ENCODE measurements at regions not wholly inside any gene's neighbourhood (a gene's known extent, or its start where the extent isn't known, plus 50 kb on each side); places are given as distances from the start of the nearest gene placed in this dataset.

DNA sequence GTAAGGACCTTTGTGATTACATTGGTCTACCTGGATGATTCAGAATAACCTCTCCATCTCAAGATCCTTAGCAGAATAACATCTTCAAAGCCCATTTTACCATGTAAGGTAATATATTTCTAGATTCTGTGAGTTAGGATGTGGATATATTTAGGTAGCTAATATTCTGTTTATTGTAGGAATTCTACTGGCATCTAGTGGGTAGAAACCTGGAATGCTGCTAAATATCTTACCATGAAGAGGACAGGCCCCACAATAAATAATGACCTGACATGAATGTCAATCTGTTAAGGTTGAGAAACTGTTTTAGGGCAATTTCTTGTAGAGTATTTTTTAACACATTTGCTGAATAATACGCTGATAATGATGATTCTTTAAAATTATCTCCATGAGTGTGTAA lies 426.8 kb downstream of the MAN2A1 start:
- no peak for DNase-seq (ENCODE audit: low spot score)

DNA sequence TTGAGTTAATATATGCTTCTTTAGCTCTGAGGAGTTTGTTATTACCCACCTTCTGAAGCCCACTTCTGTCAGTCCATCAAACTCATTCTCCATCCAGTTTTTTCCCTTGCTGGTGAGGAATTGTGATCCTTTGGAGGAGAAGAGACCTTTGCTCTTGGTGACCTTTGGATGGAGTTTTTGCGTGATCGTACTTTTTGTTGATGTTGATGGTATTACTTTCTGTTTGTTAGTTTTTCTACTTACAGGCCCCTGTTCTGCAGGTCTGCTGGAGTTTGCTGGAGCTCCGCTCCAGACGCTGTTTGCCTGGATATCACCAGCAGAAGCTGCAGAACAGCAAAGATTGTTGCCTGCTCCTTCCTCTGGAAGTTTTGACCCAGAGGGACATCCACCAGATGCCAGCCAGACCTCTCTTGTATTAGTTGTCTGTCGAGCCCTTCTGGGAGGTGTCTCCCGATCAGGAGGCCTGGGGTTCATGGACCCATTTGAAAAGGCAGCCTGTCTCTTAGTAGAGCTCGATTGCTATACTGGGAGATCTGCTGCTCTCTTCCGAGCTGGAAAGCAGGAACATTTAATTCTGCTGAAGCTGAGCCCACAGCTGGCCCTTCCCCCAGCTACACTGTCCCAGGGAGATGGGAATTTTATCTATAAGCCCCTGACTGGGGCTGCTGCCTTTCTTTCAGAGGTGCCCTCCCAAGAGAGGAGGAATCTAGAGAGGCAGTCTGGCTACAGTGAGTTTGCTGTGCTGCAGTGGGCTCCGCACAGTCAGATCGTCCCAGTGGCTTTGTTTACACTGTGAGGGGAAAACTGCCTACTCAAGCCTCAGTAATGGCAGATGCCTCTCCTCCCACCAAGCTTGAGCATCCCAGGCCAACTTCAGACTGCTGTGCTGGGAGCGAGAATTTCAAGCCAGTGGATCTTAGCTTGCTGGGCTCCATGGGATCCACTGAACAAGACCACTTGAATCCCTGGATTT lies 445.5 kb downstream of the MAN2A1 start:
- DNase-seq (ENCODE audit: low spot score), result no peak

DNA sequence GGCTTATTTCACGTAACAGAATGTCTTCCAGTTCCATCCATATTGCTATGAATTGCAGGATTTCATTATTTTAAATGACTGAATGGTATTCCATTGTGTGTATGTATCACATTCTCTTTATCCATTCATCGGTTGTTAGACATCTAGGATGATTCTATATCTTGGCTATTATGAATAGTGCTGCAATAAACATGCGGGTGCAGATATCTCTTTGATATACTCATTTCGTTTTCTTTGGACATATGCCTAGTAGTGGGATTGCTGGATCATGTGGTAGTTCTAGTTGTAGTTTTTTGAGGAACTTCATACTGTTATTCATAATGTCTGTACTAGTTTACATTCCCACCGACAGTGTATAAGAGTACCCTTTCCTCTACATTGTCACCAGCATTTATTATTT lies 460.5 kb downstream of the MAN2A1 start:
- DNase-seq (ENCODE audit: low spot score), result no peak

DNA sequence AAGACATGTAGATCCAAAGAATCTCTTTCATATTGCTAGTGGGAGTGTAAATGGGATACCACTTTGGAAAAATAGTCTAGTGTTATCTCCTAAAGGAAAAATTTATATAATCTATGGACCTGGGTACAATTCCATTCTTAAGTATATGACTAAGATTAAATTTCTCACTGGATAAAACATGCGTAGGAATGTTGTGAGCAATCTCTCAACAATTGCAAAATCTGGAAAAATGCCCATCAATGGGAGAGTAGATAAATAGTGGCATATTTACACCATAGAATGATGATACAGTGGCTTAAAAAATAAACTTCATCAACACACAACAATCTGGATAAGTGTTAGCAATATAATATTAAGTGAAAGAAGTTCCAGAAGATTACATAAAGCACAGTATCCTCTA lies 469.5 kb downstream of the MAN2A1 start:
- DNase-seq (ENCODE audit: low spot score), result no peak

DNA sequence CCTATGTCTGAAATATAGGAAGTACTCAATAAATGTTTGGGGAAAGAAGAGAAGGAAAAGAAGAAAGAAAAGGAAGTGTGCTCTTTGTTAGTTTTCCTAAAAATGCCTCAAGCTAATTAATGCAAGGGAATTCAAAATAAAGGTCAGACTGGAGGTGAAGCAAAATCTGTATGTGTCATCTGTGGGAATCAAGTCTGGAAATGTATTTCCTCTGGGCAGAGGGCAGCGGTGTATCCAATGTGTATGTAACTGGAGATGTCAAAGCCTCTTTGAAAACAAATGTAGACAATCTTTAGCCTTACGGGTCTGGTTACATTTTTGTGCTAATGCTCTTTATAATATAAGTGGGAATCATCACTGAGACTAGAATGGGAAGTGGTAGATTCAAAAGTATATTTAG lies 471.4 kb downstream of the MAN2A1 start:
- no peak for DNase-seq (ENCODE audit: low spot score)

DNA sequence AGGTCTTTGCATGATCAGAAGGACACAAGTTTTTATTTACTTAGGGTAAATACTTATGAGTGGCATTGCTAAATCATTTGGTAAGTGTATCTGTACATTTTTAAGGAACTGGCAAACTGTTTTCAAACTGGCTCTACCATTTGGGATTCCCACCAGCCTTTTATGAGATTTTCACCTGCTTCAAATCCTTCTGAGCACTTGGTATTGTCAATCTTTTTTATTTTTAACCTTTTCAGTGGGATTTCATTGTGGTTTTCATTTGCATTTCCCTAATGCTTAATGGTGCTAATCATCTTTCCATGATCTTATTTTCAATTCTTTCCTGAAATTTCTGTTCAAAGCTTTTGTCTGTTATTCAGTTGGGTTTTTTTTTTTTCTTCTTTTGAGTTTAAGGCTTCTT lies 475.6 kb downstream of the MAN2A1 start:
- no peak for DNase-seq (ENCODE audit: low spot score)

DNA sequence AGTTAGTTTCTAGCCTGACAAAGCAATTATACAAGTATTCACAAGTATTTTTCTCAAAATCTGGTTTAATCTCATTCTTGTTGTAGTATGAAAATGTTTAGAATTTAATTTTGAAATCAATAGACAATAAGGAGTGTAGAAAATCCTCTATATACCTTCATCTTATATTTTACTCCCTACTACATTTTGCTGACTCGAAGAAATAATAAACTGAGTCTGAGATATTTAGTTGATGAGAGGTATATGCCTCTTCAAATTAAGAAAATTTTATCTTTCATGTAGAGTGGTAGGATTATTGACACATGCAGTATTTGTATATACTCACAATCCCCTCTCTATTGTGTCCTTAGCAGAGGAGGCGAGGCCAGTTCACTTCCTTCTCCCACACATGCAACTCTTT lies 477.7 kb downstream of the MAN2A1 start:
- DNase-seq (ENCODE audit: low spot score), result no peak

DNA sequence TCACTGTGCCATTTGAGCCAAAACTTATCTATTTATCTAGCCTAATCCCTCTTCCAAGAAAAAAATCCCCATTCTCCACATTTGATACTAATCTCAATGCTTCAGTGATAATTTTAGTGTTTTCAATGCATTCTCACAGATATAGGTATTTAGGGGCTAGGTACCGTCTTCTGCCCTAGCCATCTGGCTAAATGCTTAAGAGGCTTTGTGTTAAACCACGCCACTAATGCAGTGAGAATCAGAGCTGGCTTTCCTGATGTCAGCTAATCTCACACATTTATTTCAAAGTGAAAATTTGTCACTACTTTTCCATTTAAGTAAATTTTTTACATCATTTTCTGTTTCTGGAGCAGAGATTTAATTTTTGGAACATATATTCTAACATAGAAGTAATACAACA lies 479.7 kb downstream of the MAN2A1 start:
- no peak for DNase-seq (ENCODE audit: low spot score)

DNA sequence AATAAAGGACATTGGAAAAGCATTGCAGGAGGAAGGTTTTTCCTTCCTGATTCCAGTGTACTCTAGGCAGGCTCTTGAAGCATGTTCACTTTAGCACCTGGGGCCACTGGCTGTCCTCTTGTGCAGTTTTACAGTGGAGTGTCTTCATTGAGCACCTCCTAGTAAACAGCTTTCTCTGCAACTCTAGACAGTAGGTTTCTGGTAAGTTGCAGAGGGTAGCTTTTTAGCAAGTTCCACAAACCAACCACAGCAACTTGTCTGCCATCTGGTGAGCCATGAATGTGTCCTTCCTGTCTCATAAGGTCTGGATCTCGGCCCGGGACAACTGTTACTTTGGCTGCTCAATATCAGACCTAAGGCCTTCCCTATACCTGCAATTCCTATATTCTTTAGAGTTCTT lies 488.0 kb downstream of the MAN2A1 start:
- DNase-seq (ENCODE audit: low spot score), result no peak

DNA sequence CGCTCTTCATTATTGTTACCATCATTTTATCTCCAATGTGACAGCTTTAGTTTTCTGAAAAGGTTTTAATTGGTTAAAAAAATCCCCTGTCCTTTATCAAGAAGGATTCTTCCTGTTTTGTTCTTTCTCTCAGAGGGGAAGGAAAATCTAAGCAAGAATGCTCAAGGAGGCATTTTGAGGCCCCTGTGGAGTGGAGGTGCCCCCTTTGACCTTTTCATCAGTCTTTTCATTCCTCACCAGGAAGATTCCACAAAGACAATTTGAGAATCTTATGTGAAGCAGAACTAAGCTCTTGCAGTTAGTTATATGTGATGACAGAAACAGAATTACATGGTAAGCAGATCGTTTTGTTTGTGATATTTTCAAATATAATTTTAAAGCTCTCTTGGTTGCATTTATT lies 489.6 kb downstream of the MAN2A1 start:
- DNase-seq (ENCODE audit: low spot score), result no peak

DNA sequence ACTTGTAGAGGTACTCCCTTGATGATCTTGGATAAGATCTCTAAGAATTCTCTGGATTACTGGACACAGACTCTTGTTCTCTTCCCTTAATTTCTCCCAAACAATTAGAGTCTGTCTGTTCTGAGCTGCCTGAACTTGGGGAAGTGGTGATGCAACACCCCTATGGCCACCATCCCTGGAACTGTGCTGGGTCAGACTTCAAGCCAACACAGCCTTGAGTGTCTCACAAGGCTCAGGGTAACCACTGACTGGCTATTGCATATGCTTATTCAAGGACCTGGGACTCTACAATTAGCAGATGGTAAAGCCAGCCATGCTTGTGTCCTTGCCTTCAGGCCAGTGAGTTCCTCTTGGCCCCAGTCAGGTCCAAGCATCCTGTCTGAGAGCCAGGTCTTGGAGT lies 504.5 kb downstream of the MAN2A1 start:
- DNase-seq (ENCODE audit: low spot score), result no peak

DNA sequence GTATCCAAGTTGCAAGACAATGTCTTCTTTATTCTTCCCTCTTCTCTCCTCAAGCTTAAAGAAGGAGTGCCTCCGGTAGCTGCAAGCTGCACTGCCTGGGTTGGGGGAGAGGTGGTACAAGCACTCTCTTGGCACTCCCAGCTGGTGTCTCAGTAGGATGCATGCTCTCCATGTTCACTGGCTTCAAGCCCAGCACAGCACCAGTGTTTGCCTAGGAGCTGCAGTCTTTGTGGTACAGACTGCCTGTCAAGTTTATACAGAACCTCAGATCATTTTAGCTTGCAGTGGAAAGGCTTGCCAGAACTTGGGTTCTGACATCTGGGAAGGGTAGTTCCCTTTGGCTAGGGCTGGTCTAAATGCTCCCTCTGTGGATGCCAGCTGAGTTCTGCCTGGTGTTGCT lies 505.6 kb downstream of the MAN2A1 start:
- no peak for DNase-seq (ENCODE audit: low spot score)

DNA sequence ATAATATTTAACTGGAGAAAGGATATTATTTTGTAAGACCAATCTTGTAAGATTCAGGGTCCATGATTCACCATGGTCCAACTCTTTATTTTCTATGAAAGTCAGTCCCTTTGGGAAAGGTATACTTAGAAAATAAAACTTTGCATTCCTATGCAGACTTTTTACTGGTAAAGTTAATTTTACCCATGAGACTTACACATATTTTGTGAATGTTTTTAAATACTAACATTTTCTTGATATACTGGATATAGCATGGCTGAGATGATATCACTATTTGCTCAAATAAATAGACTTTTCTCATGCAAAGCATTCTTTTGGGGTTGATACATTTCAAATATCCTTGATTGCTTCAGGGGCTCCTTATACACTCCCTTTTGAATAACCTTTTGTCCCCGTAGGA lies 512.1 kb downstream of the MAN2A1 start:
- no peak for DNase-seq (ENCODE audit: low spot score)

DNA sequence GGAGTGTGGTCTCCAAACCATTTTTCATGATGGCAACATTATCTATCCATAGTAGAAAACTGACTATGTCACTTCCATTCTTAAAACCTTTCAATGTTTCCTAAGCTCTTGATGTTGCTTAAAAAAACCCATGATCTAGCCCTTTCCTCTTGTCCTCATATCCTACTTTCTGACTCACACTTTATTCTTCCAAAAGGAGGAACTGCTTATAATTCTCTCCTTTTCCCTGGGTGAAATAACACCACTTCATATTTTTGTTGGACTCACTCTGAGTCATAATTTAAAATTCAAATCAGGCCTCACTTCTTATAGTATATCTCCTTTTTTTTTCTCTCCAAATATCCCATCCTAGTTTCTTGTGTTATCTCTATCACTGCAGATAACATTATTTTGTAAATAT lies 513.9 kb downstream of the MAN2A1 start:
- DNase-seq (ENCODE audit: low spot score), result no peak

DNA sequence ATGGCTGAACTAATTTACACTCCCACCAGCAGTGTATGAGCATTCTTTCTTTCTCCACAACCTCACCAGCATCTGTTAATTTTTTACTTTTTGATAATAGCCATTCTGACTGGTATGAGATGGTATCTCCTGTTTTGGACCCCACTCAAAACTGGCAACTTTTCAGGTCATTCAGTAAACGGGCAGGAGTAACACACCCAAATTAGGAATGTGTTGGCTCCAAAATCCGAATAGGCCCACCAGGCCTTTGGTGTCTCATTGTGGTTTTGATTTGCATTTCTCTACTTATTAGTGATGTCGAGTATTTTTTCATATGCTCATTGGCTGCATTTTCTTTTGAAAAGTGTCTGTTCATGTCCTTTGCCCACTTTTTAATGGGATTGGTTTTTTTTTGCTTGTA lies 517.1 kb downstream of the TMEM232 start:
- DNase-seq (ENCODE audit: low spot score), result no peak

DNA sequence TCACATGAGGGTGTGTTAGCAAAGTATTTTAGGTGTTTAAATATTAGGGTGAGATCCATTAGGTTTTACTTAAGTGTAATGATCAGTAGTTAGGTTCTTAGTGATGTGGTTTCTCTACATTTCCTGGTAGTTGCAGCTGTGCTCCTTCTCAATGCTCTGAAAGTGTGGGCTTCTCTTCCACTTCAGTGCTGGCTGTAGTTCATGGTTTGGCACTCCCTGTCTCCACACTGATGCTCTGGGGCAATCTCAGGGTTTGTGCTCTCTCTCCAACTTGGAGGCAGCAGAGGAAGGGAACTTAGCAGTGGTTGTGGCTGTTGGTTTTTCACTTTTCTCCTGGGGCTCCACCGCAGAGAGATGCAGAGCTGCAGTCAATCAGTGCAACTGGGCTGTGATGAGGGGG lies 507.5 kb downstream of the TMEM232 start:
- no peak for DNase-seq (ENCODE audit: low spot score)

DNA sequence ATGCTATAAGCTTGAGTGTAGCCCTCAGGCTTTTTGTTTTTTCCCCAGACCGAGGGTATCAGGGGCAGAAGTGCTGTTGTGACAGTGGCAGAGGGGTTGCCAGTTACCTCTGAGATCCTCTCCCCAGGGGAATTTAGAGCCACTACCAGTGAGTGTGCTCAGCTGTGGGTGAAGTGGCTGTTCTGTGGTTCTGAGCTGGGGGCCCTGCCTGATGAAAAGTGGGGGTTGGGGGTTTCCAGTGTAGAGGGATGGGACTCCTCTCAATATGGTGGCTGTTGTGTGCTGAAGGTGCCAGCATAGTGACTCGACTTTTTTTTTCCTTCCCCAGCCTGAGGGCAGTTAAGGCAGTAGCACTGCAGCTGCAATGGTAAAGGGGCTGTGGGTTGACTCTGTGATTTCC lies 506.7 kb downstream of the TMEM232 start:
- no peak for DNase-seq (ENCODE audit: low spot score)

DNA sequence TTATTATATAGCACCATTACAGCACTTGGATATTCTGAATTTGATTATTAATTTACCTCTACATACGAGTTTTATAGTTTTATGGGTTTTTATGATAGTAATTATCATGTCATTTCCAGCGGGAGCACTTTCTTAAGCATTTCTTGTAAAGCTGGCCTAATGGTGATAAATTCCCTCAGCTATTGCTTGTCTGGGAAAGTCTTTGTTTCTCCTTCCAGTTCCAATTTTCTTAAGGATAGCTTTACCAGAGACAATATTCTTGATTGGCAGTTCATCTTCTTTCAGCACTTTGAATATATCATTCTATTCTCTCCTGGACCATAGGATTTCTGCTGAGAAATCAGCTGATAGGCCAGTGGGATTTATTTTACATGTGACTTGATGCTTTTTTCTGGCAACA lies 505.4 kb downstream of the TMEM232 start:
- DNase-seq (ENCODE audit: low spot score), result no peak

DNA sequence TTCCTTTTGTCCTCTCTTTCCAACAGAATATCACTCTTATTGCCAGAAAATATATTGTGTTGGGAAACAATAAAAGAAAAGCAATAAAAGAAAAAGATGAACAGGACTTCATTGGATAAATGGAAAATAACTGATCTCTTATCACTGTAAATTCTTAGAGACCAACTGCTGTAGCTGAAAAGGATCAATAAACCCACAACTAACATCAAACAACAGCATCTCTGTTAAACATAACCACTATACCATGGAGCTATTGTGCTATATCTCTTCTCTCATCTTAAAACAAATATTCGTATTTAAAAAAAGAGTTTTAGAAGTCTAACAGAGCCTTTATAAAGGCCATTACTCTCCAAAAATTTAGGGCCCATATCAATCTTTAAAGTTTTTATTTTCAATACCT lies 502.4 kb downstream of the TMEM232 start:
- no peak for DNase-seq (ENCODE audit: low spot score)

DNA sequence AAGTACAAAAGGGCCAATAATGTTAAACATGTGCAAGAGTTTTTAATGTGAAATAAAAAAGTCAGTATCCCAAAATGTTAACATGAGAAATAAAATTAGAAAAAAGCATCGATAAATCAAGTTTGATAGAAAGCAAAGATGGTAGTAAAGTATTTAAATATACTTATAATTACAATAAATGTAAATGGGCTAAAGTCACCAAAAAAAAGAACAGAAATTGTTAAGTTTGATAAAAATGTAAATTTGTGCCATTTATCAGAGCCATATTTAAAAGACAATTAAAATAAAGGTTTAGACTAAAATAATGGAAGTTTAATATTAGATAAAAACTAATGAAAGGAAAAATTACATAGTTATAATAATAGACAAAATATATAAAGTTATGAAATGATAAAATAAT lies 500.5 kb downstream of the TMEM232 start:
- no peak for DNase-seq (ENCODE audit: low spot score)

DNA sequence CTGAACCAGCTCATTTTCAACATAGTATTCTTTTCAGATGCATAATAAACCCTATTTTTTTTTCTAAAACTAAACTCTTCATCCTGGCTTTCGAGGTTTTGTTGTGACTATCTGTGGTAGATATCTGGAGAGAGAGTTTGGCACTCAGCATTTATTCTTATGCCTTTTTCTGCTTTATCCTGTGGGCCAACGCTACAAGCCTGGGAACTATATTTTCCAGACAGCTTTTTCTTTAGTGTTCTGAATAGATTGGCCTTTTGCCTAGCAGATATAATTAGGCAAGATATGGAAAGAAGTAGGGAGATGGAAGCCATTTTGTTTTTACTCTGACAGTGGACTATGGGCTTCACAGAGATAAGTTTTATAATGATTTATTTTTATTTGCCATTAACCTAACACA lies 486.7 kb downstream of the TMEM232 start:
- no peak for DNase-seq (ENCODE audit: low spot score)

DNA sequence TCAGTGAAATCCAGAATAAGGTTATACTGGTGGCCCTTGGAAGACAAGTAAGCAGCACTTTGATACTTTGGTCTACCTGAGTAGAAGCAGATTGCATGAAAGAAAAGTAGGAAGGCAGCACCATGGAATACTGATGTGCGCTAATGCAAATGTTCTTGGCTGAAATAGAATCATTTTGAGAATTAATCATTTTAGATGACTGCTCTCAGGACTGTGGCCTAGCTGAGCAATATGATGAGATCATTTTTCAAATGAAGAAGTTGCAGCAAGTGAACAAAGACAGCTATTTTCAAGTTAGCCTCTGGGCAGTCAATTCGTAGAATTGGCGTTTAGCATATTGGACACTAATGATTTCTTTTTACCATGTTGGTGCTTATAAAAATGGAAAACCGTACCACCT lies 483.5 kb downstream of the TMEM232 start:
- DNase-seq (ENCODE audit: low spot score), result no peak

DNA sequence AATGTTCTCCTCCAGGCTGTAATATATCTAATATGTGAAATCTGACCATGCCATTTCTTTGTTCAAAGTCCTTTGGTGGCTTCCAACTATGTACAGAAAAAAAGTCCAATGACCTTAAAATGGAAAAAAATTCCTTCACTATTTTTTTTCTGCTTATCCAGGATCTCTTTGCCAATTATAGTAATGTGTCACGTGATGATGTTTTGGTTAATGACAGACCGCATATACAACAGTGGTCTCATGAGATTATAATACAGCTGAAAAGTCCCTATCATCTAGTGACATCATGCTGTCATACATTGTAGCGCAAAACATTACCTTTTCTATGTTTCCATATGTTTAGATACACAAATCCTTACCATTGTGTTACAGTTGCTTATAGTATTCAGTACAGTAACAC lies 477.6 kb downstream of the TMEM232 start:
- no peak for DNase-seq (ENCODE audit: low spot score)

DNA sequence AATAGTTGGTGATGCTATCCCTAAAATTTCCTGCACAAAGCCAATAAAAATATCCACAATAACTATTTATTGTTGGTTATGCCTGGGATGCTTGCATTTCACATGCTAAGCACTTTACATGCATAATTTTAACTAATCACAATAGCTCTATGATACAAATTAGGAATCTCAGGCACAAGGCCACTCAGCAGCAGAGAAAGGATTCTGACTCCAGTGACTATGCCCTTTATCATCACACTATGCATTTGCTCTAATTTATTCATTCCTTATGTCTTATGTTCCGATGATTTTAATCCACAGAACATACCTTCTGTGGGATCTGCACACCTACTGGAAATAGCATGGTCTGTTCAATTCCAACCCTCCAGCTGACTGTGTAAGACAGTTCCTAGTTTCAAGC lies 476.1 kb downstream of the TMEM232 start:
- DNase-seq (ENCODE audit: low spot score), result no peak

All from activated CD4-positive, alpha-beta T cell treated with anti-CD3 and anti-CD28 coated beads, Interleukin-2, Interleukin-4, amounts not matched to agents 100 ng/mL and 50 ng/mL, durations not matched to agents 16 hours and 8 hours (primary cell).